ENCODE measurements at regions not wholly inside any gene's neighbourhood (a gene's known extent, or its start where the extent isn't known, plus 50 kb on each side); places are given as distances from the start of the nearest gene placed in this dataset.

- CTCF ChIA-PET (ENCODE audit: low intra/inter-chr PET ratio, low total read pairs): no interaction called here
- intact Hi-C loops (cut with micrococcal nuclease; ENCODE audit: unreplicated experiment): no loop called here
- H3K27ac ChIP-seq (ENCODE audit: extremely low read length, insufficient read depth, low read length): no peak overlapping the region
- H3K4me2 ChIP-seq (ENCODE audit: low read depth, low read length): no peak overlapping the region
- BruUV-seq (replicated peaks): no TSS peak
- H4K20me1 ChIP-seq (ENCODE audit: insufficient read depth, low read length): no peaks in the 10 kb centered on the region
- POLR2A ChIA-PET: no interaction called here
- H3K9me3 ChIP-seq (ENCODE audit: low read length): peaks cover 27% of the 10 kb centered on the region
- no peak overlapping the region for H3K4me3 ChIP-seq (replicated peaks in 1 of 3; ENCODE audit: insufficient read depth in 1 of 3, low read depth in 2 of 3, low read length in 3 of 3)
- TF ChIP-seq ZNF280D (CRISPR knock-in tag; IDR thresholded peaks at IDR 0.05) (peak; percentile 95), NFE2 (CRISPR knock-in tag; IDR thresholded peaks at IDR 0.05) (no peak)
- H3K4me1 ChIP-seq (ENCODE audit: insufficient read depth, low read length): no peaks in the 10 kb centered on the region
- no peak for FAIRE-seq
- H3K79me2 ChIP-seq (ENCODE audit: insufficient read depth, low read length): no peaks in the 10 kb centered on the region
- no peak for DNase-seq (ENCODE audit: low spot score)
- no peaks in the 10 kb centered on the region; a peak in 1 of 5 replicates for H3K27me3 ChIP-seq (ENCODE audit: control insufficient read depth in 1 of 2, insufficient read depth in 2 of 2, low read length in 2 of 2)
- in situ Hi-C loops (cut with HindIII; ENCODE audit: extremely low pct_ligation_motif_present, low pct_unique_long_range_greater_than_20kb): no loop called here
- WGBS (ENCODE audit: low lambda C conversion rate): 26% methylated on average over 2 of the region's 2 CpGs
- no peak overlapping the region for H2AFZ ChIP-seq (ENCODE audit: low read length)
- no peaks in the 10 kb centered on the region for H3K36me3 ChIP-seq (replicated peaks in 1 of 2; ENCODE audit: control insufficient read depth in 1 of 2, insufficient read depth in 2 of 2, low read length in 2 of 2)
- no peak overlapping the region for H3K9ac ChIP-seq (ENCODE audit: insufficient read depth, low read depth, low read length)
- ATAC-seq: no peak
These were observed 306.1 kb upstream of the RTL1 start for GRCh38 chr14:101209594-101209993.

GRCh38 chr14:101215266-101215665 is 311.7 kb upstream of the RTL1 start:
- Histone ChIP-seq H3K36me3 (replicated peaks in 1 of 2; ENCODE audit: control insufficient read depth in 1 of 2, insufficient read depth in 2 of 2, low read length in 2 of 2) (no peaks in the 10 kb centered on the region), H3K9ac (ENCODE audit: insufficient read depth, low read depth, low read length) (no peak overlapping the region), H3K4me1 (ENCODE audit: insufficient read depth, low read length) (peaks cover 36% of the 10 kb centered on the region), H2AFZ (ENCODE audit: low read length) (no peak overlapping the region), H3K79me2 (ENCODE audit: insufficient read depth, low read length) (no peaks in the 10 kb centered on the region), H3K4me2 (ENCODE audit: low read depth, low read length) (no peak overlapping the region), H4K20me1 (ENCODE audit: insufficient read depth, low read length) (no peaks in the 10 kb centered on the region), H3K27ac (ENCODE audit: extremely low read length, insufficient read depth, low read length) (no peak overlapping the region), H3K27me3 (ENCODE audit: control insufficient read depth in 1 of 2, insufficient read depth in 2 of 2, low read length in 2 of 2) (no peaks in the 10 kb centered on the region), H3K9me3 (ENCODE audit: low read length) (peaks cover 5% of the 10 kb centered on the region; the same call in 1 of the 2 replicates), H3K4me3 (replicated peaks in 1 of 3; ENCODE audit: insufficient read depth in 1 of 3, low read depth in 2 of 3, low read length in 3 of 3) (no peak overlapping the region)
- WGBS (ENCODE audit: low lambda C conversion rate): 95% methylated on average over 4 of the region's 5 CpGs
- intact Hi-C loops (cut with micrococcal nuclease; ENCODE audit: unreplicated experiment): no loop called here
- DNase-seq (ENCODE audit: low spot score) (no peak), ATAC-seq (no peak), FAIRE-seq (no peak)
- BruUV-seq (replicated peaks): no TSS peak
- ChIA-PET POLR2A (interaction anchor here (1.5 kb wide), 1 partner anchor 73 kb away, joined by 3 read pairs; no protein-coding TSS in a partner anchor), CTCF (ENCODE audit: low intra/inter-chr PET ratio, low total read pairs) (no interaction called here)
- TF ChIP-seq ZNF703 (CRISPR knock-in tag; IDR thresholded peaks at IDR 0.05; ENCODE audit: borderline replicate concordance) (no peak), ZNF292 (CRISPR knock-in tag; IDR thresholded peaks at IDR 0.05; ENCODE audit: borderline replicate concordance, low read depth) (no peak), ZNF12 (CRISPR knock-in tag; IDR thresholded peaks at IDR 0.05) (peak; percentile 95)
- in situ Hi-C loops (cut with HindIII; ENCODE audit: extremely low pct_ligation_motif_present, low pct_unique_long_range_greater_than_20kb): no loop called here
